ENCODE measurements at regions not wholly inside any gene's neighbourhood (a gene's known extent, or its start where the extent isn't known, plus 50 kb on each side); places are given as distances from the start of the nearest gene placed in this dataset.
"Not testable (repeated sequence)": the region's sequence is repeated elsewhere in the genome, so short reads cannot be mapped to it uniquely, and the experiment has no call there.

DNA sequence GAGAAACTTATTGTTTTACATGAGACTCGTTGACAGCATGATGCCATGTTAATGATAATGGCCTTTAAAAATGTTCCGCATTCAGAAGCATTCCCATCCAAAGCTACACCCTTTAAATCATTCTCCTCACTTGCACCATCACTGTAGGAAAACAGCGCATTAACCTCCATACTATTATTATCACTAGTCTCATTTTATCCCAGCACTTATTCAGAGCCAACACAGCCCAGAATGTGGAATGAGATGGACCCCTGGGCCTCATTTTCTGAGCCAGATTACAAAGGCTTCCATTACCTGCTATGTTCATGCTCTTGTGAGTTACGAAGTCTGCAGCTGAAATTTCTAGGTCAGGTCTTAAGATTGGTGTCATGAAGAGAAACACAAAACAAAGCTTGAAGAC lies 159.4 kb downstream of the HS3ST3A1 start:
- no peak for DNase-seq

DNA sequence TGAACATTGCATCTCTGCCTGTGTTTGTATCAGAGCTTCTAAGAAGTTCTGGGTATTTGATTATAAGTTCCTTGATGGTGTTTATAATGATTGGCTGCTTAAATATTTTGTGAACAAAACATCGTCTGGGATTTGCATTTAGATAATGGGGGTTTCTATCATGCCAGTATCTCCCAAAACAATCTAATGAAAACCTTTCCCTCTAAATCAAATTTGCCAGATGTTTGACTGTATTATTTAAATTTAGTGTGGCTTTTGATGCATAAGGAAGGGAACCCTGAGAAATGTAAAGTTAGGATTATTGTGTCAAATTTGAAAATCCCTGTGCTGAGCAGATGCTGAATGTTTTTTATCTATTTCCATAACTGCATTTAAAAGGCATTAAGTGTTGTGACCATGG lies 159.9 kb downstream of the HS3ST3A1 start:
- DNase-seq = no peak

DNA sequence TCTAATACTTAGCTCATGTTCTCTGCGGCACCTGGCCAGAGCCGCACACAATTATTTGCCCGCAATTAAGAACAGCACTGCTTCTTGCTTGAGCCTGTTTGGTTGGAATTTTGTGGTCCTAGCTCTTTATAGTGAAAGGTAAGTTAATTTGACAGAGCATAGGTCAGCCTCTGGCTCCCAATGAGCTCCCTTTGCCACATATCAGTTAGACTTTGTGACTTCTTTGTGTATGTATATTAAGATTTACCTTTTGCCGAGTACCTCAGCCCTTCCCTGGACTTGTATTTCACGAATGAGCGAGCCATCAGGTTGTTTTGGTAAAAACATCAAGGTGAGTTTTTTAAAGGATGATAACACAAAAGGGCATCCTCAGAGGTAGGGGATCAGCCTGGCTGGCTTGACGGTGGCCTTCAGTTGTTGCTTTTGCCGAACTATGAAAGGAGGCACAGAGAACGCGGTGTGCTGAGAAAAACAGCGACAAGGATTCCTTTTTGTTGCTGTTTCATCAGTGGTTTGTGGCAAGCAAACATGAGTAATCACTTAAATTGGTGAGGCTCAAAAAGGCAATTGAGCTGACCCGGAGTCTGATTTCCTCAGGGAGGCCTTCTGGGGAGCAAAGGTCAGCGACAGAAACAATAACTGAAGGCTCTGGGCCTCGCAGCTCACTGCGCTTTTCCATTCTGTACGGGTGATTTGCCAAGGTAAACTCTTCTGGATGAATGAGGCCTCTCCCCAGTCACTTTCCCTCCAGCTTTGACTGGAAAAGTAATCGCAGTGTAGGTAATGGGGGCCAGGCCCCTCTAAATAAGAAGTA lies 163.6 kb downstream of the HS3ST3A1 start:
- no peak for DNase-seq

DNA sequence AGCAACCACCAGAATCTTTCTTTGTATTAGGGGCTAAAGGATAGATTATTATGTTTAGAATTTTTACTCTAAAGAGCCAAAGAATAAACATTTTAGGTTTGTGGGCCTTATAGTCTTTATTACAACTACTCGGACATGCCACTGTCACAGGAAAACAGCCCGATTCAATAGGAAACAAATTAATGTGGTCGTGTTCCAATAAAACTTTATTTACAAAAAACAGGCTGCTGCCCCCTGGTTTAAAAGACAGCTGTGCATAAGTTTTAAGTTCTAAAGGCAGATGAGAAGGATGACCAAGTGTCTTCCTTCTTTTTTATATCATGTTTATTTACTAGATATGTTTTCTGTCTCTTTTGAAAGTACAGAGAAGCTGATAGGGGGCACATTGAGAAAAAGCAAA lies 166.5 kb downstream of the HS3ST3A1 start:
- DNase-seq = no peak

DNA sequence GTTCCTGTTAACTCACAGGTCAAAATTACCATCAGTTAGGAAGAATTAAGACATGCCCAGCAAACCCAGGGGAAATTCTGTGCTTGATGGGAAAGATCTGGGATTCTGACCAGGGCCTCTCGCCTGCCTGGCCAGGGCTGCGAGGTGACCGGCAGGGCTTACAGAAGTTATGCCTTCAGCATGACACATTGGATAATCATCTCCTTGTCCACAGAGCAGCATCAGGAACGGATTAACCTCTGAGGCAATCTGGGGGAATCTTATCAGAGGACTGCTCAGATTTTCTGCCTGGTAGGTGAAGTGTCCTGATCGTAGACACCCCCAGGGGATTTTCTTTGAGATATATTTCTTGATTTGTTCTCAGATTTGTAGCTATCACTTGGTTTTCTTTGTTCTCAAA lies 172.5 kb downstream of the HS3ST3A1 start:
- no peak for DNase-seq

DNA sequence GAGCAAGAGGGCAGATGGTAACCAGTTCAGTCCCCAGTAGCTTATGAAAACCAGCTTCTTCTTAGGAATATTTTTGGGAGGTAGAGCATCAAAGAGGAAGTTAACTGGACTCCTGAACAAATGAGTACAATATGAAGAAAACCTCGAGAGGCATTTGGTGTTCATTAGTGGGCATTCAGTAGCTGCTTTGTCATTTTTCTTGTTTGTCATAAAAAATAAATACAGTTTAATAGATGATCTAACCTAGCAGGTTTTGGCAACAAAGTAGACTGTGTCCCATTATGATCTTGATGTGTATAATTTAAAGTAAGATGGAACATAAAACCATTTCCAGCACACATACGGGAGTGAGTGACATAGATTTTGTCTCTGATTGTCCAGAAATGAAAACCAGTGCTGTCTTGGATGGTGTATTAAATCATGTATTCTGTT lies 173.1 kb downstream of the HS3ST3A1 start:
- no peak for DNase-seq

DNA sequence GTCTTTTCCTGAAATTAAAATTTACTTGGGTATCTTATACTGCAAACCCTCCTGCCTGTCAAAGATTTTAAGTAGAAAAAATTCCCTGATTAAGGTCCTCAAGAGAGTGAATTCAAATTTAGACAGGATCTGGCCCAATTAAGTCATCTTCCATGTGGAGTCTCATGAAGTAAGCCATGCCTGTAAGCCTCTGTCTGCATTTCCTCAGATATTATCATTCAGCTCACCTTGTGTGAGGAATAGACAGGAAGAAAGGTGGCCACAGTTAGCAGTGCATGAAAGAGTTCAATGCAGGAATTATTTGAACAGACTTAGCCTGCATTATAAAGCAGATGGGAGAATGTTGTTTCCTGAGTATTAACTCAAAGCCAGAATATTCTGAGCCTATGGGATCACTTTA lies 174.7 kb downstream of the HS3ST3A1 start:
- DNase-seq = no peak

DNA sequence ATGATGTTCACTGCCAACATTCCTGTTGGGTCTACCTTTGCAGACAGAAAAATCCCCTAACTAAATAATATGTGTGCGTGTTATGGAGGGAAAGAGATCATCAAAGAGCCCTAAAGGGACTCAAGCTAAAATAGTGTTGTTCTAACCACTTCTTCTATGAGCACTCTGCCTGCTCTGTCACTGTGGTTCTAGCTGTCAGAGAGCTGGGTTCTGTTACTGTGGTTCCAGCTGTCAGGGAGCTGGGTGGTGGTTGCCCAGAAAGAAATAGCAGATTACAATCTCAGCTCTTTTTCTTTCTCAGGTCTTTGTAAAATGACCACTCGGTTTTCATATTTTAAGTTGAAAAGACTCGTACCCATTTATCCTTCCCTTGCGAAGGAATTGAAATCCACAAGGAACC lies 176.3 kb downstream of the HS3ST3A1 start:
- no peak for DNase-seq

DNA sequence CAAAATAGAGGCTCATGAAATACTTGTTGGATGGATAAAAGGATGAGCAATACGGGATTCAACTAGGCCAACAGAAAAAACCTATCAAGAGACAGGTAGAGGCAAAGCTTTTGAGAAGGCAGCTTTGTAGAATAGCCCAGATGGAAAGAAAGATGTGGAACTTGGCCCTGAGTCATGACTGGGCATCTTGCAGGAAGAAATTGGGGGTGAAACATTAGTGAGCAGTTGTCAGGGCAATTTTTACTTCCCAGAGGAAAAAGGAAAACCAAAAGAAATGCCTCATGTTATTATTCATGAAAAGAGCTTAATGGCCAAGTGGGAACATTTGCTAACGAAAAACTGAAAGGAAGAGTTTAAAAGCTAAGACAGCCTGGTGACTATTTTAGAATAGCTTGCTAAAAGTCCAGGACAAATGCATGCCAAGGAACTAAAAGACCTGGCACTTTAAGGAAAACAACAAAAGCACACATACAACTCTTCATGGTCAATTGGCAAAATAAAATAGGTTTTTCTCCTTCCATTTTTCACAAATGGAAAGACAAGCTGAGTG lies 180.1 kb downstream of the HS3ST3A1 start:
- DNase-seq = no peak

DNA sequence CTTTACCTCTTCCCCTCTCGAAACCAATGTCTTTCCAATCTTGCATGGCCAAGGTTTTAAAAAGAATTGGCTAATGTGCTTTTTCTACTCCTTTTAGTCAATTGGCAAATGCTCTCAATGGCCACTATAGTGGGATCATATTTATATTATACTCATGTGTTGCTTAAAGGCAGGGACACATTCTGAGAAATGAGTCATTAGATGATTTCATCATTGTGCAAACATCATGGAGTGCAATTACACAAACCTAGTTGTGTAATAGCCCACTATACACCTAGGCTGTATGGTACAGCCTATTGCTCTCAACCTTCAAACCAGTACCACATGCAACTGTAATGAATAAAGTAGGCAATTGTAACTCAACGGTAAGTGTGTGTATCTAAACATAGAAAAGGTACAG lies 180.9 kb downstream of the HS3ST3A1 start:
- DNase-seq = peak; percentile 11

DNA sequence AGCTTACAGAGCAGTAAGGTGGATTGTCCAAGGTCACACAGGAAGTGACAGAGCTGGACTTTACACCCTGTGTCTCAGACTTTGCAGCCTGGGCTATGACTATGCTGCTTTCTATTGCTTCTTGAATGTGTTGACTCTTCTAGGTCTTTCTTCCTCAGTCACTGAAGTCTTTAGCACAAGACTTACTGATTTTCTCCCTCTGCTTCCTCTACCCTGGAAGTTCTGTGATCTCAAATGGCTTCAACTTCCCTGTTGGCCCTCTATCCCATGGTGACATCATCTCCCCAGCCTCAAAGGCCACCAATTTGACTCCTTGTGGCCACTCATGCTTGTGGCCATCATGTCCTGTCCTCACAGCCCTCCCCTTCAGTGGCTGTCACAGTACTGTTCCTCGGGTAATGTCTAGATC lies 181.3 kb downstream of the HS3ST3A1 start:
- DNase-seq = no peak

DNA sequence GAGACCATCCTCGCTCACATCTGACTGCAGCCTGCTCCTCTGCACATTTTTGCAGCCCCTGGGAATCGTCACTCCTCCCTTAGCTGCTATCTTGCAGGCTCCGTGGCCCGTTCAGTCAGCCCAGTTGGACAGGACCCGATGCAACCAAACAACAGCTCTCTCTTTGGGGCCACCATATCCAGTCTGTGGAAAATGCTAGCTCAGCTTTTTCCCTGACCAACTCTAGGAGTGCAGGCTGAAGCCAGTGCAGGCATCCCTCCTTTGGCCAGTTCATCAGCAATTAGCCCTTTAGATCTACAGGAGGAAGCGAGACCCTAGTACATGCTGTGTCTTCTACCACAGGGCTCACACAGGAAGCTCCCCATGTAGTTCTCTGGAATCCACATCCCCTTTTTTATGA lies 182.1 kb downstream of the HS3ST3A1 start:
- no peak for DNase-seq

DNA sequence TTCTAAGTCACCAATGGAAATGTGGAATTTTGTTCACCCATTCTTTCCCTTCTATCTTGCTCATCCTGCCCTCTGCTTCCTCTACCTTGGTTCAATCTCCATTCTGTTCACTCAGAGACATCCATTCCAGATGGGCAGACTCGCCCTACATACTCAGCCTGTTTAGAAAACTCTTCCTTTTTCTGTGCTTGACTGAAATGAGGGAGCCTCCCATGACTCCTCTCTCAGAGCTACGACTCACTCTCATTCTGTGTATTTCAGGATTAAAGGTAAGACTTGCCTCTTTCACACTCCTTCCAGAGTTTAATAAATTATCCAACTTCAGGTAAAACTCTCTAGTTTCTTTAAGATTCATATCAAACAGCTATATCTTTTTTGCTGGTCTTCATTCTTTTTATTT lies 182.8 kb downstream of the HS3ST3A1 start:
- no peak for DNase-seq

DNA sequence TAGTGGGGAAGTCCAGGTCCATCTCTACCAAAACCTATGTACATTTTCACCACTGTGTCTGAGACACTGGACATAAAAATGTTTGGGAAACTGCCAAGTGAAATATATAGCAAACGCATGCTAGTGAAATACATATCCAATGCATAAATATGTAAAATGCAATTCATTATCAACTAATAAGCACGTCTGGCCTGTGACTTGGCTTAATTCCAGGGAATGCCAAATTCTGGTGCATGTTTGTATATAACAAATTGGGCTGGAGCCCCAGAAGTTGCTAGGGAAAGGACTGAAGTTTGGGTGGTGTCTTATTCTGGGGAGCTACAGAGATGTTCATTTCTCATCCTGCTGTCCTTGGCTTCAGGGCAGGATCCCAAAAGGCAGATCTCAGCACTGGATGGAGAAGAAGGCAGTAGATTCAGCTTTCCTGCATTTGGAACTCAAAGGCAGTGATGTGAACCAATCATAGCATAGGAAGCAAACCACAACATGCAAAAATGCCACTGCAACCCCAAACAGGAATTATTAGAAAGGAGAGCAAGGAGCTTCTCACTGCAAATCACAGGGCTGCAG lies 184.3 kb downstream of the HS3ST3A1 start:
- no peak for DNase-seq

DNA sequence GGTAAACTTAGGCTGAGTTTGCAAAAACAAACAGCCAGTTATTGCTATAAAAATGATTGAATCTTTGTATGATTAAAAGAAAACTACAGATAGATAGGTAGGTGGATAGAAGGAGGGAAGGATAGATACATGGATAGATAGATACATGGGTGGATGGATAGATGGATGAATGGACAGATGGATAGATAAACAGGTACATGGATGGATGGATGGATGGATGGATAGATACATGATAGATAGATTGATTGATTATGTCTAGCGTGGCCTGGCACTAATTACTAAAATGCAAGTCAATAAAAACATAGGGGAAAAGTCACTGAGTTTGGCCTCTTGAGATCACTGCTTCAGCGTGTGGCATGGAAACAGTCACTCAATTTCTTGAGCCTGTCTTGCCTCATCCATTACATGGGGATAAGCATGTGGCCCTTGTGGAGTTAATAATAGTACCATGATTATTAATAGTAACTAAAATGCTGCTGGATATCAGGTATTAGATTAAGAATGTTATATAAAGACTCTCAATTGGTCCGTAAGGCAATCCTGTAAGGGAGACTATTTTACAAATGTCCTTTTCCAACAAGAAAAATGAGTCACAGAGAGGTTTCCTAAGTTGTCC lies 184.9 kb downstream of the HS3ST3A1 start:
- DNase-seq = no peak

DNA sequence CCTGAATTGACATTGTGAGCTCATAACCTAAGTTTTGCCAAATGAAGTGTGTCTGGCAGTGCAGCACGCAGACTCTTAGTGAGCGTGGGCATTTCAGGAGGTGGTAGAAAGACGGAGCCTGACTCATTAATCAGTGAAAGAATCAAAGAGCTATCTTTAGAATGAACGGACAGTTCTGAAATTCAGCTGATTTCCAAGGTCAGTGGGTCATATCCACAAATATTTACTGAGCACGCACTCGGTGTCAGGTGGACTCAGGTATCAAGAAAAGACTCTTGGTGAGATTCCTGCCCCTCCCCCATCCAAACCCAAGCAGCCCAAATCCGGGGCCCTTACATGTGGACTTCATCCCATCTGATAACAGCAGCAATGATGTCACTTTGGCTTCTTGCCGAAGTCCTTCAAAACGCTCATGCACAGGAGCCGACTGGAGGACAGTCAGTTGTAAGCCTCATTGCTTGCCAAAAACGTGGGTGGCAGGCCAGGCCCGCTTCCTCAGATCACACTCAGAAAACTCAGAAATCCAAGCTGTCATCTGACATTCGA lies 185.8 kb downstream of the HS3ST3A1 start:
- DNase-seq = no peak

DNA sequence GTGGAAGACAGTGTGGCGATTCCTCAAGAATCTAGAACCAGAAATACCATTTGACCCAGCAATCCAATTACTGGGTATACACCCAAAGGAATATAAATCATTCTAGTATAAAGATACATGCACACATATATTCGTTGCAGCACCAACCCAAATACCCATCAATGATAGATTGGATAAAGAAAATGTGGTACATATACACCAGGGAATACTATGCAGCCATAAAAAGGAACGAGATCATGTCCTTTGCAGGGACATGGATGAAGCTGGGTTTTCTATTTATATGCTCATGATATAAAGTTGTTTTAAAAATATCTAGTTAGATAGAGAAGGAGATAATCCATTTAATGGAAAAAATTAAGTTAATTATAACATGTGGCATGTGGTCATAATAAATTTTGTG lies 186.5 kb downstream of the HS3ST3A1 start:
- DNase-seq = not testable (repeated sequence)

DNA sequence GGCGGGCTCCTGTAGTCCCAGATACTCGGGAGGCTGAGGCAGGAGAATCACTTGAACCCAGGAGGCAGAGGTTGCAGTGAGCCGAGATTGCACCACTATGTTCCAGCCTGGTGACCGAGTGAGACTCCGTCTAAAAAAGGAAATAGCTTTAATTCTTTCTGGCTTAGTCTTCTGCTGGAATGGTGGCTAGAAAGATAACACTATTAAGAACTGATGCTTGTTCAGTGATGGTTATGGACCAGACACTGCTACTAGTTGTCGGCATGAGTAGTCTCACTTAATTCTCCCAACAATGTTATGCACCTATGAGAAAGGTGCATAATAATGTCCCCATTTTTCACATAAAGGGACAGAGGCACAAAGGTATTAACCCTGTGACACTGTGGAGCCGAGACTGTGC lies 188.7 kb downstream of the HS3ST3A1 start:
- DNase-seq = no peak

DNA sequence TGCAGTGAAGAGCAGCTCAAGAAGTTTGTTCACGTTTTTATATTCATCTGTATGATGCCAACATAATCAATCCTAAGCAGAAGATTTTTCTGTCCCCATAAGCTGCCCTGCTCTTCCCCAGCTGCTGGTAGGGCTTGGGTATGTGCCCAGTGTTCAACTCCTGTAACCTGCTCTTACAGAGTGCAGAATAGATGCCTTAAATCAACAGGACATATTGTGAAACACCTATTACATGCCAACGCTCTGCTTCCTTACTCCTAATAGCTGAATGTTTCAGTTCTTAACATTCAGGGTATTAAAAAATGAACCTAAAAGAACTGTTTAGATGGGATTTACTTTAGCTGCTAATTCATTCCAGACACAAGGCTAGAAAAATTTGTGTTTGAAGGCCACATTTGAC lies 190.9 kb downstream of the HS3ST3A1 start:
- DNase-seq = no peak

DNA sequence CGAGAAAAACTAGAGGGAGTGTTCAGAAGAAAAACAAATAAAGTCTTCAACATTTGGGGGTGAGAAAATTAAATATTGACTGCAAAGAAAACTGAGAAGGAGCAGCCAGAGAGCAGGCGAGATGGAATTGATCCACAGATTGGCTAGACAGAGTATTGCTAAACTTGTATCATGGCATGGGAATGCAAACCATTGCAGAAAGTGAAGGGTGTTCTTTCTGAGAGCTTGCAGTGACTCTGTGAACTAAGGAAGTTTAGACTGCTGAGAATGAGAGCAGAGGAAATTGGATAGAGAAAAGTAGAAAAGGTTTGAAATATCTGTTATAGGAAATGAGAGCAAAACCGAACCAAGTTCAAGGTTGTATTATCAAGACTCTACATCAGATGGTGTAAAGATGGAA lies 191.5 kb downstream of the HS3ST3A1 start:
- no peak for DNase-seq

DNA sequence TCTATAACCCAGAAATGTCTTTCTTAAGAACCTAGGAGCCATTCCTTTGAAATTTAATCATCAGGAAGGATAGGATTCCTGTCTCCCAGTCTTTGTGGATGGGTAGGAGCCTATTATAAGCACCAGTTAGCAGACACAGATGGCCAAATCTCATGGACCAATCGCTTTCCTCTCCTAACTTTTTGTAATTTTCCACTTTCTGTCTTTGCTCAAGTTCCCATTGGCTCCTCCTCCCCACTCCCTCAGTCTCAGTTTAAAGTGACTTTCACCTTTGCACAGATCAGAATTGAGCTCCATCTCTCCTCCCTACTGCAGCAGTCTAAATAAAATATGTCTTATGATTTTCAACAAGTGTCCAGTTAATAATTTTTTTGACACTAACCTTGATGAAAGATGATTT lies 192.3 kb downstream of the HS3ST3A1 start:
- no peak for DNase-seq

DNA sequence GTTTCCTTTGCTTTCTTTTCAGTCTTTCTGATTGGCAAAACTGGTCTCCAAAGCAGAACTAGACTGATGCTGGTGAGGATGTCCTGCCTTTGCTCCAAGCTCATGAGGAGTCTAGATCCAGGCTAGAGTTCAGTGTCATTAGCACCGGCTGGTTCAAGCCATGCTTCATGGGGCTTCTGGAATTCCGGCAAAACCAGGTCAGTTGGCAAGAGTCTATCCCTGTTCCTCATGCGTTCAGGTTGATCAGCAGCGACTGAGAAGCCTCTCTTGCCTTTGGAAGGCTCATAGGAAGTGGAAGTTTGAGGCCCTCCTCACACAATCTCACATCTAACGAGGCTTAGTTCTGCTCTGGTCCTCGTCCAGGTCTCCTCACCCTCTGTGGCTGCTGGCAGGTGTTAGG lies 194.3 kb downstream of the HS3ST3A1 start:
- DNase-seq = no peak

DNA sequence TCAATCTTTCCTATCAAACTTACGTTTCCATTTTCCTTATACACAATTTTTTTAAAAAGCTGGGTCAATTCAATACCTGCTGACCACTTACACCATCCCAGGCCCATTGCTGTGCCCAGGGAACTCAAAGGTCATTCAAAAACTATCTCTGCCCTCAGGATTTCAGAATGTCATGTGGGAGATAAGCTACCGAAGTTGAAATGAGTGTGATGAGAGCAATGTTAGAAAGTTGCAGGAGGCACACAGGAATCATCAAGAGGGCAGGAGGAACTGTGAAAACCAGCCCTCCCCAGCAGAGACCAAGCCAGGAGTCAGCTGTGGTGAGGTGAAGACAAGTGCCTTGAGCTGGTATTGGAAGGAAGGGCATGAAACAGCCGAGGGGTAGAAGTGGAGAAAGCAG lies 195.9 kb downstream of the HS3ST3A1 start:
- DNase-seq = no peak

DNA sequence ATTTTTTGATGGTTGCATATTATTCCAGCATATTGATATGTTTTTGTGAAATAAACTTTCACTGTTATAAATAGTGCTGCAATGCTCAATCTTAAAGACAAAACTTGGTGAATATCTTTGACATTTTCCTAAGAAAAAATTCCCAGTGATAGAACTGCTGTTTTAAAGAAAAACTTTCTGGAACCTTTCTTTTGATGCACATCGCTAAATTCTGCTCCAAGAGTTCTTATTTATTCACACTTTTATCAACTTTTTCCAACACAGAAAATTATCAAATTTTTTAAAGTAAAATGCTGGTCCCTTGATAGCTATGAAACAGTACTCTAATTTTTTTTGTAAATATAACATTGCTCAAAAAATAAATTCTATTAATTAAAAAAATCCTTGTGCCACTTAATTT lies 196.6 kb downstream of the HS3ST3A1 start:
- DNase-seq = no peak
